Choroid plexus epithelial cell (primary cell): ENCODE measurements at regions not wholly inside any gene's neighbourhood (a gene's known extent, or its start where the extent isn't known, plus 50 kb on each side); places are given as distances from the start of the nearest gene placed in this dataset.

Experiments used
- DNase-seq: peaks from one replicate; pipeline ENCODE4 v3.0.0-alpha.2; 2010; ENCODE audit warnings: low read depth
- H3K4me3 ChIP-seq: 2 replicates; pipeline ENCODE4 v1.5.1; 2011; ENCODE audit warnings: low read depth, mild to moderate bottlenecking, control low read depth, low read length, moderate library complexity
- CTCF ChIP-seq: conservative IDR thresholded peaks from 2 replicates; pipeline ENCODE4 v1.5.1; 2011; ENCODE audit warnings: low read depth, mild to moderate bottlenecking, control low read depth, inconsistent platforms, low read length, moderate library complexity

GRCh38 chr21:39118061-39118460 is 65.2 kb downstream of the PSMG1 start:
- no peak overlapping the region for H3K4me3 ChIP-seq
- DNase-seq: no peak
- no peak for TF ChIP-seq CTCF

- TF ChIP-seq CTCF: no peak
- DNase-seq: no peak
Observed at GRCh38 chr21:39117440-39117970, 65.7 kb downstream of the PSMG1 start.

GRCh38 chr21:39116761-39117439 is 66.4 kb downstream of the PSMG1 start:
- DNase-seq: no peak
- no peak for TF ChIP-seq CTCF
- H3K4me3 ChIP-seq: no peak overlapping the region

More at GRCh38 chr21:39117440-39117970, 65.7 kb downstream of the PSMG1 start:
- H3K4me3 ChIP-seq: no peak overlapping the region

- DNase-seq: no peak
- peak; percentile 7 for TF ChIP-seq CTCF
- H3K4me3 ChIP-seq: no peak overlapping the region
Observed at GRCh38 chr21:39115576-39116235, 67.5 kb downstream of the PSMG1 start.

GRCh38 chr21:39114871-39115575 is 68.2 kb downstream of the PSMG1 start:
- no peak for TF ChIP-seq CTCF
- H3K4me3 ChIP-seq: no peak overlapping the region
- DNase-seq: peak; percentile 77

GRCh38 chr21:39111931-39112550 is 71.2 kb downstream of the PSMG1 start:
- no peak overlapping the region for H3K4me3 ChIP-seq
- DNase-seq: no peak
- TF ChIP-seq CTCF: no peak
